Keratinocyte (primary cell): ENCODE measurements at regions not wholly inside any gene's neighbourhood (a gene's known extent, or its start where the extent isn't known, plus 50 kb on each side); places are given as distances from the start of the nearest gene placed in this dataset.

ENCODE experiments used
- DNase-seq: peaks from one replicate; pipeline ENCODE4 v3.0.0-alpha.2; 2011; ENCODE audit warnings: low read depth, missing footprints, low spot score
- FAIRE-seq: peaks from 2 replicates; lab custom pipeline; 2011; peaks lifted over from hg19 to GRCh38; lab: Jason Lieb, UNC
- H2AFZ ChIP-seq: 2 replicates; pipeline ENCODE4 v1.6.0; 2012; ENCODE audit warnings: low read length, control low read depth, inconsistent platforms; ENCODE audit not compliant: control insufficient read depth
- H3K27ac ChIP-seq: 2 replicates; pipeline ENCODE4 v1.5.1; 2011; ENCODE audit warnings: low read length; ENCODE audit not compliant: control insufficient read depth, insufficient read depth
- H3K27me3 ChIP-seq: 3 replicates; pipeline ENCODE4 v1.6.0; 2011; ENCODE audit warnings: low read length; ENCODE audit not compliant: control insufficient read depth, insufficient read depth; ENCODE audit errors: extremely low read depth
- H3K36me3 ChIP-seq, 2 experiments: 2 replicates in 1 of 2; 3 replicates in 1 of 2; pipeline ENCODE4 v1.5.1; 2011; ENCODE audit warnings: low read length in 2 of 2, mild to moderate bottlenecking in 1 of 2; ENCODE audit not compliant: control insufficient read depth in 2 of 2, insufficient read depth in 2 of 2; ENCODE audit errors: extremely low read depth in 1 of 2
- H3K4me1 ChIP-seq: 3 replicates; pipeline ENCODE4 v1.5.1; 2011; ENCODE audit warnings: low read length; ENCODE audit not compliant: control insufficient read depth, insufficient read depth; ENCODE audit errors: extremely low read depth
- H3K4me2 ChIP-seq: 3 replicates; pipeline ENCODE4 v1.6.0; 2011; ENCODE audit warnings: low read depth, low read length; ENCODE audit not compliant: control insufficient read depth, insufficient read depth; ENCODE audit errors: extremely low read depth
- H3K4me3 ChIP-seq, 3 experiments: fragments of 200-600 bp in 1 of 3; sonication (generic) in 1 of 3; 2 replicates in 2 of 3; 3 replicates in 1 of 3; pipeline ENCODE4 v1.5.1; 2011 to 2016; ENCODE audit warnings: low read length in 3 of 3, mild to moderate bottlenecking in 3 of 3, control low read depth in 2 of 3, inconsistent platforms in 1 of 3, low read depth in 1 of 3, mixed read lengths in 1 of 3, mixed run types in 1 of 3, moderate library complexity in 1 of 3; ENCODE audit not compliant: control insufficient read depth in 2 of 3, insufficient read depth in 2 of 3; ENCODE audit errors: extremely low read depth in 1 of 3
- H3K79me2 ChIP-seq: 2 replicates; pipeline ENCODE4 v1.6.0; 2012; ENCODE audit warnings: low read length; ENCODE audit not compliant: control insufficient read depth, insufficient read depth
- H3K9ac ChIP-seq: 3 replicates; pipeline ENCODE4 v1.6.0; 2011; ENCODE audit warnings: low read length; ENCODE audit not compliant: control insufficient read depth, insufficient read depth; ENCODE audit errors: extremely low read depth
- H3K9me1 ChIP-seq: 3 replicates; pipeline ENCODE4 v1.6.0; 2011; ENCODE audit warnings: low read length; ENCODE audit not compliant: control insufficient read depth, insufficient read depth; ENCODE audit errors: extremely low read depth
- H3K9me3 ChIP-seq: 2 replicates; pipeline ENCODE4 v1.5.1; 2012; ENCODE audit warnings: low read depth, low read length; ENCODE audit not compliant: control insufficient read depth
- H4K20me1 ChIP-seq: 3 replicates; pipeline ENCODE4 v1.6.0; 2011; ENCODE audit warnings: low read length; ENCODE audit not compliant: control insufficient read depth, insufficient read depth; ENCODE audit errors: extremely low read depth
- CTCF ChIP-seq, 3 experiments: IDR thresholded peaks in 1 of 3; conservative IDR thresholded peaks in 1 of 3; optimal IDR thresholded peaks in 1 of 3; 2 replicates in 2 of 3; 3 replicates in 1 of 3; pipeline versions ENCODE3 to v1.5.1; 2011; ENCODE audit warnings: low read length in 3 of 3, mild to moderate bottlenecking in 3 of 3, moderate library complexity in 2 of 3, control low read depth in 1 of 3, inconsistent platforms in 1 of 3; ENCODE audit not compliant: insufficient read depth in 2 of 3; ENCODE audit errors: extremely low read depth in 1 of 3
- EZH2 ChIP-seq: IDR thresholded peaks from one replicate; pipeline ENCODE4 v1.6.1; 2012; ENCODE audit warnings: inconsistent platforms, mild to moderate bottlenecking, low read length, moderate library complexity
- dilution Hi-C: fragments of 300-500 bp; cut with MboI; formaldehyde crosslinking; loops from one replicate; pipeline ENCODE4 v1.7.0; 2020; ENCODE audit warnings: low sequenced_read_pairs; ENCODE audit not compliant: extremely low pct_ligation_motif_present

DNA sequence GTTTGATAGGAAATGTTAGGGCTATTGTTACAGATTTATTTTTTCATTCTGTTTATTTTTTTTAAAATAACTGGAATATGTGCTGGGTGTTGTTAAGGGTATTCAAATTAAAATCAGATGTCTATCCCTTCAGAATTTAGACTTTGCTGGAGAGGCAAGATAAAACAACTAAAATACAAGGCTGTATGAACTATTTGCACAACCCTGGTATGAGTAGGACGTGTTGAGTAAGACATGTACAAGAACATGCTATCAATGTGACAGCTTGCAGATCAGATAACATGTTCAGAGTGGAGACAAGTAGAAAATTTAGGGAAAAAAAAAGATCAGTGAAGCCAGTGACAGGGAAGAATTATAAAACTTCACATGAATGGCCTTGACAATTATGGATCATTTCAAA is 853.5 kb downstream of the METTL15 start:
- Histone ChIP-seq H3K27ac (no peak overlapping the region), H3K4me1 (no peaks in the 10 kb centered on the region), H3K9me1 (no peaks in the 10 kb centered on the region), H3K79me2 (no peaks in the 10 kb centered on the region), H3K4me2 (no peak overlapping the region), H3K36me3 (no peaks in the 10 kb centered on the region), H3K27me3 (no peaks in the 10 kb centered on the region), H3K9ac (no peak overlapping the region), H4K20me1 (no peaks in the 10 kb centered on the region), H2AFZ (no peak overlapping the region), H3K9me3 (no peaks in the 10 kb centered on the region), H3K4me3 (no peak overlapping the region)
- FAIRE-seq (no peak), DNase-seq (no peak)
- TF ChIP-seq EZH2 (no peak), CTCF (optimal IDR thresholded peaks at IDR 0.05 in 1 of 3, IDR thresholded peaks at IDR 0.05 in 1 of 3, conservative IDR thresholded peaks at IDR 0.05 in 1 of 3; ENCODE audit: extremely low read depth in 1 of 3, insufficient read depth in 2 of 3, low read length in 3 of 3) (no peak)
- dilution Hi-C loops = no loop called here

- no peak overlapping the region for H2AFZ ChIP-seq
- H3K36me3 ChIP-seq = no peaks in the 10 kb centered on the region
- H3K4me1 ChIP-seq = no peaks in the 10 kb centered on the region
- H3K4me2 ChIP-seq = no peak overlapping the region
- no peaks in the 10 kb centered on the region for H3K9me3 ChIP-seq
- no peak overlapping the region for H3K4me3 ChIP-seq
- DNase-seq (no peak), FAIRE-seq (no peak)
- no peaks in the 10 kb centered on the region for H4K20me1 ChIP-seq
- no peak overlapping the region for H3K9ac ChIP-seq
- TF ChIP-seq EZH2 = no peak
- no peak for TF ChIP-seq CTCF (optimal IDR thresholded peaks at IDR 0.05 in 1 of 3, IDR thresholded peaks at IDR 0.05 in 1 of 3, conservative IDR thresholded peaks at IDR 0.05 in 1 of 3; ENCODE audit: extremely low read depth in 1 of 3, insufficient read depth in 2 of 3, low read length in 3 of 3)
- no peaks in the 10 kb centered on the region for H3K27me3 ChIP-seq
- H3K27ac ChIP-seq = no peak overlapping the region
- no peaks in the 10 kb centered on the region for H3K9me1 ChIP-seq
- H3K79me2 ChIP-seq = no peaks in the 10 kb centered on the region
- dilution Hi-C loops = no loop called here
These were observed 848.3 kb downstream of the METTL15 start for GRCh38 chr11:28956446-28956845.
